Gastroesophageal sphincter (tissue), 4 donors: ENCODE measurements at regions not wholly inside any gene's neighbourhood (a gene's known extent, or its start where the extent isn't known, plus 50 kb on each side); places are given as distances from the start of the nearest gene placed in this dataset.

Experiments
- ATAC-seq: fragments of 150-250 bp; one replicate; pipeline ENCODE4 v1.9.1; 2016; ENCODE audit warnings: mild to moderate bottlenecking, moderate library complexity
- H3K27ac ChIP-seq, 4 donors: fragments of 200-600 bp; sonication (generic) in 3 of 4; 1 replicate in 3 of 4; 2 replicates in 1 of 4; pipeline ENCODE4 v1.5.1; 2016 to 2019
- H3K27me3 ChIP-seq: fragments of 200-600 bp; sonication (generic); one replicate; pipeline ENCODE4 v1.5.1; 2019
- H3K36me3 ChIP-seq, 2 donors: fragments of 200-600 bp; sonication (generic); one replicate each; pipeline ENCODE4 v1.5.1; 2019; ENCODE audit warnings: control low read depth in 1 of 2
- H3K4me1 ChIP-seq, 3 donors: fragments of 200-600 bp; sonication (generic); 1 replicate in 2 of 3; 2 replicates in 1 of 3; pipeline ENCODE4 v1.5.1; 2016 to 2019; ENCODE audit warnings: control low read depth in 2 of 3
- H3K4me3 ChIP-seq, 2 donors: fragments of 200-600 bp; sonication (generic); one replicate each; pipeline ENCODE4 v1.5.1; 2019; ENCODE audit warnings: mild to moderate bottlenecking in 1 of 2, moderate library complexity in 1 of 2
- H3K9me3 ChIP-seq, 3 donors: fragments of 200-600 bp; sonication (generic); one replicate each; pipeline ENCODE4 v1.5.1; 2017 to 2019; ENCODE audit warnings: control low read depth in 2 of 3
- EP300 ChIP-seq: sonication (generic); formaldehyde crosslinking; IDR thresholded peaks from one replicate; pipeline ENCODE4 v1.6.1; 2017; ENCODE audit warnings: antibody characterized with exemption, mild to moderate bottlenecking
- POLR2A ChIP-seq, 2 donors: fragments of 450-650 bp; IDR thresholded peaks; one replicate each; pipeline ENCODE4 v1.6.1; 2017; ENCODE audit warnings: antibody characterized with exemption in 2 of 2, mild to moderate bottlenecking in 2 of 2, moderate library complexity in 1 of 2
- POLR2AphosphoS5 ChIP-seq: sonication (generic); formaldehyde crosslinking; IDR thresholded peaks from one replicate; pipeline ENCODE4 v1.6.1; 2017; ENCODE audit warnings: antibody characterized with exemption
- WGBS, 2 donors: methylation state at CpG; one replicate each; pipeline ENCODE4 v1.1.5; 2018; ENCODE audit warnings: low coverage in 1 of 2; 5-methylcytosine and 5-hydroxymethylcytosine counted together
- TF ChIP-seq, protein P1 (sequence below), 4 experiments: fragments of 200-600 bp in 2 of 4; fragments of 450-650 bp in 2 of 4; sonication (generic) in 1 of 4; IDR thresholded peaks; one replicate each; pipeline ENCODE4 v1.5.1; 2017 to 2019; ENCODE audit warnings: antibody characterized with exemption in 4 of 4, mild to moderate bottlenecking in 2 of 4, moderate library complexity in 2 of 4

DNA sequence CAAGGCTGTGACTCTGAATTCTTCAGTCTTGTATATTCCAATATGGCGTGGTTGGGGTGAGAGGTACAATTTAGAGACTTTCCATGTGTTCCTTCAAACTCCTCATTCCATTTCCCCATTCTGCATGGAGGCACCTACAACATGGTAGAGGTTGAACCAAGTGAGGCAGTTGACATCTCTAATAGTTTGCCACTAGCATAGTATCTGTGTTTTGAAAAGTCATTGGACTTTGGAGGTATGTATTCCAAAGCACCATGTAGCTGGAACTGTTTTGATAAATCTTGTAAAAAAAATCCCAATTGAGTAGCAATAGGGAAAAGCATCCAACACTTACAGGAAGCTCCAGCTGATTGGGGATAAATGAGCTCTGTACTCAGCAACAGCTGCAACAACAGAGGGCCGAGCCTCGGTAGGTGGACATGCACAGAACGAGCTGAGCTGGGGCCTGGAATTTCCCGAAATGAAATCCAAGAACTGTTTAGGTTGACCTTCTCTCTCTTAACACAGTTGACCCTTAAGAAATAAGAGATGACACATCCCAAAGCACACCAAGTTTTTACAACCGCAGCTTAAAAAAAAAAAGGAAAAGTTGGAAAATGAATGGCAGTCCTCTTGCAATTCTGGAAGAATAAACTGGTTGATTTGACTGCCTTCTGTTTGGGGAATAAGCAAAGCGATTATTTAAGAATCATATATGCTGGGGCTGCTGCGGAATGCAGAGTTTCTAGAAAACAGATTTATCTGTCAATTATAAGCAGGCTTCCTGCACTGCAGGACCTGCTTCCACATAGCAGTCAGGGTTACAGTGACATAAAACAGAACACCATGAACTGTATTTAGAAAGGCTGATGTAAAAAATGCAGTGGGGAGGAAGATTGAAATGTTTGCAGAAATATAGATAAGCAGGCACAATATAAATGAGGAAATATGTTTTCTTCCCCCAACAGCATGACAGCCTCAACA lies 194.6 kb upstream of the KRR1 start:
- Histone ChIP-seq H3K36me3 (no peaks in the 10 kb centered on the region), H3K4me1 (peaks cover 3 to 21% (median 10%) of the 10 kb centered on the region in 3 donors), H3K27me3 (no peaks in the 10 kb centered on the region), H3K27ac (peak overlapping the region in 2 of 4 donors; percentile 15 to 27), H3K4me3 (no peak overlapping the region), H3K9me3 (no peaks in the 10 kb centered on the region)
- ATAC-seq = peak; percentile 58
- WGBS, 2 donors = 11 to 89% methylated on average over 1 to 8 of the region's 8 CpGs
- TF ChIP-seq EP300 = no peak
- TF ChIP-seq, protein P1, sequence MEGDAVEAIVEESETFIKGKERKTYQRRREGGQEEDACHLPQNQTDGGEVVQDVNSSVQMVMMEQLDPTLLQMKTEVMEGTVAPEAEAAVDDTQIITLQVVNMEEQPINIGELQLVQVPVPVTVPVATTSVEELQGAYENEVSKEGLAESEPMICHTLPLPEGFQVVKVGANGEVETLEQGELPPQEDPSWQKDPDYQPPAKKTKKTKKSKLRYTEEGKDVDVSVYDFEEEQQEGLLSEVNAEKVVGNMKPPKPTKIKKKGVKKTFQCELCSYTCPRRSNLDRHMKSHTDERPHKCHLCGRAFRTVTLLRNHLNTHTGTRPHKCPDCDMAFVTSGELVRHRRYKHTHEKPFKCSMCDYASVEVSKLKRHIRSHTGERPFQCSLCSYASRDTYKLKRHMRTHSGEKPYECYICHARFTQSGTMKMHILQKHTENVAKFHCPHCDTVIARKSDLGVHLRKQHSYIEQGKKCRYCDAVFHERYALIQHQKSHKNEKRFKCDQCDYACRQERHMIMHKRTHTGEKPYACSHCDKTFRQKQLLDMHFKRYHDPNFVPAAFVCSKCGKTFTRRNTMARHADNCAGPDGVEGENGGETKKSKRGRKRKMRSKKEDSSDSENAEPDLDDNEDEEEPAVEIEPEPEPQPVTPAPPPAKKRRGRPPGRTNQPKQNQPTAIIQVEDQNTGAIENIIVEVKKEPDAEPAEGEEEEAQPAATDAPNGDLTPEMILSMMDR (IDR thresholded peaks at IDR 0.05) = no peak
- no peak for TF ChIP-seq POLR2A (IDR thresholded peaks at IDR 0.05)
- TF ChIP-seq POLR2AphosphoS5 = no peak

DNA sequence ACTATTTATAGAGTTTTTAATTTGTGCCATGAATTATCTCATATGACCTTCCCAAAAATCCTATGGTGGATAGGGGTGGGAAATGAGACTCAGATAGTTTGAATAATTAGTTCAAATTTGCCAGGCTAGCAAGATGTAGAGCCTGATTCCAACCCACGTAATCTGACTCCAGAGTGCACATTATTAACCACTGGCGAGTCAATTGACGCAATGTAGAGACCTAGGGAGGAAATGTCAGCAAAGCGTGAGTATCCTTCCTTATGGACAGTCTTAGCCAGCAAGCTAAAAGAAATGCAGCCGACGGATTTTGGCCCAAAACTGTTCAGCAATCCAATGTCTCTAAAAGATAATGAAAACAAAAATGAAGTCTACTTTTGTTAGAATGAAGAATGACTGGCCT lies 193.3 kb upstream of the KRR1 start:
- ATAC-seq = no peak
- TF ChIP-seq, protein P1 (IDR thresholded peaks at IDR 0.05) = no peak
- TF ChIP-seq EP300 = no peak
- no peak for TF ChIP-seq POLR2AphosphoS5
- TF ChIP-seq POLR2A (IDR thresholded peaks at IDR 0.05) = no peak
- Histone ChIP-seq H3K9me3 (no peaks in the 10 kb centered on the region), H3K27me3 (no peaks in the 10 kb centered on the region), H3K36me3 (no peaks in the 10 kb centered on the region), H3K4me1 (peaks cover 3 to 21% (median 10%) of the 10 kb centered on the region in 3 donors), H3K4me3 (no peak overlapping the region), H3K27ac (no peak overlapping the region)
- 64 to 72% methylated on average over 6 of the region's 6 CpGs for WGBS, 2 donors

DNA sequence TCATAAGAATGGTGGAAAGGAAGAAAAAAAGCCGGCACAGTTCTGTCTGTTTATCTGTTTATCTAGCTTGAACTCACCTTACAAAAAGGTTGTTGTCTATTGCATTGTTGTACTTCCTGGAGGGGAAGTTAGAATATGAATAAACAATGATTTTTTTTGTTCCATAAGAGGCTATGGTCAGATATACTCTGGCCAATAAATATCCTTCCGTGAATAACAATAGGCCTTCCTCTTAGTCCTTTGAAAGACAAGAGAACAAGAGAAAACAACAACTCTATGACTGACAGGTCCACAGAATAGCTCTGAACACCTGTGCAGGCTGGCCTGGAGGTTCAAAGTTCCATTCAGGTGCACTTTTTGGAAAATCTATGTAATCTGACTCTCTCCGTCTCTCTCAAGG lies 192.8 kb upstream of the KRR1 start:
- no peaks in the 10 kb centered on the region for H3K36me3 ChIP-seq
- H3K27ac ChIP-seq = no peak overlapping the region

DNA sequence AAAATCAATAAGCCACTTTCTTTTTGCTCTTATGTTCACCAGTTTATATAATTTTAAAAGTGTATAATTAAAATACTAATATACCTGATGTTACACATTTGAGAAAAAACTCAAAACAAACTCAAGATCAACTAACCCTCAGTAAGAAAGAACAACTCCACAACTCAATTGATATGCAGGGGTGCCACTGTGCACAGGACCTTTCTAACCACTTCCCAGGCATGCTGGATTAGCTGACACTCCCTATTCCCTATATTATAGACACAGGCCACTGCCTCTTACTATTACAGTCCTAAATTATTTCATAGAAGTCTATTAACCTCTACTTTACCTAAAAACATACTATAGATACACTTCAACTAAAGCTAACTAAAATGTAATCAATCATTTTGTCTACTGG lies 191.7 kb upstream of the KRR1 start:
- H3K27me3 ChIP-seq = no peaks in the 10 kb centered on the region
- no peaks in the 10 kb centered on the region for H3K9me3 ChIP-seq
- peaks cover 3 to 21% (median 10%) of the 10 kb centered on the region in 3 donors for H3K4me1 ChIP-seq
- H3K36me3 ChIP-seq = no peaks in the 10 kb centered on the region
- no peak overlapping the region for H3K27ac ChIP-seq
- no peak overlapping the region for H3K4me3 ChIP-seq
- TF ChIP-seq POLR2AphosphoS5 = no peak
- TF ChIP-seq, protein P1 (IDR thresholded peaks at IDR 0.05) = no peak
- no peak for TF ChIP-seq EP300
- TF ChIP-seq POLR2A (IDR thresholded peaks at IDR 0.05) = no peak
- no peak for ATAC-seq

More for the DNA sequence above, 192.8 kb upstream of the KRR1 start:
- H3K27me3 ChIP-seq = no peaks in the 10 kb centered on the region
- H3K4me3 ChIP-seq = no peak overlapping the region
- peaks cover 3 to 21% (median 10%) of the 10 kb centered on the region in 3 donors for H3K4me1 ChIP-seq
- TF ChIP-seq EP300 (no peak), POLR2AphosphoS5 (no peak), POLR2A (IDR thresholded peaks at IDR 0.05) (no peak)
- TF ChIP-seq, protein P1 (IDR thresholded peaks at IDR 0.05) = no peak
- WGBS, 2 donors = 91 to 94% methylated on average over 3 of the region's 3 CpGs
- no peak for ATAC-seq
- no peaks in the 10 kb centered on the region for H3K9me3 ChIP-seq
